SK-MEL-5 (cell line): ENCODE measurements at regions not wholly inside any gene's neighbourhood (a gene's known extent, or its start where the extent isn't known, plus 50 kb on each side); places are given as distances from the start of the nearest gene placed in this dataset.

ENCODE experiments used
- DNase-seq: peaks from one replicate; pipeline ENCODE4 v3.0.0-alpha.2; 2016; ENCODE audit warnings: low read depth, low spot score
- in situ Hi-C: cut with HindIII; loops from 2 replicates; pipeline ENCODE4 v1.10.0; 2016; ENCODE audit warnings: low sequenced_read_pairs, high pct_unique_total_duplicates, low pct_unique_long_range_greater_than_20kb

- in situ Hi-C loops: no loop called here
Measured at GRCh38 chr1:101683136-101683535, 313.6 kb downstream of the OLFM3 start.

GRCh38 chr1:101683561-101683960 lies 313.2 kb downstream of the OLFM3 start:
- in situ Hi-C loops: no loop called here

More at GRCh38 chr1:101683136-101683535, 313.6 kb downstream of the OLFM3 start:
- DNase-seq: no peak

GRCh38 chr1:101697072-101697471 lies 299.7 kb downstream of the OLFM3 start:
- DNase-seq: peak; percentile 36
- in situ Hi-C loops: no loop called here

More at GRCh38 chr1:101683561-101683960, 313.2 kb downstream of the OLFM3 start:
- DNase-seq: no peak

GRCh38 chr1:101698681-101699080 lies 298.0 kb downstream of the OLFM3 start:
- in situ Hi-C loops: no loop called here

GRCh38 chr1:101704895-101705294 lies 291.8 kb downstream of the OLFM3 start:
- in situ Hi-C loops: no loop called here
- no peak for DNase-seq

More at GRCh38 chr1:101698681-101699080, 298.0 kb downstream of the OLFM3 start:
- no peak for DNase-seq

GRCh38 chr1:101706366-101706765 lies 290.4 kb downstream of the OLFM3 start:
- no peak for DNase-seq
- in situ Hi-C loops: no loop called here

GRCh38 chr1:101709721-101710120 lies 287.0 kb downstream of the OLFM3 start:
- in situ Hi-C loops: no loop called here

GRCh38 chr1:101713760-101714159 lies 283.0 kb downstream of the OLFM3 start:
- DNase-seq: no peak
- in situ Hi-C loops: no loop called here

More at GRCh38 chr1:101709721-101710120, 287.0 kb downstream of the OLFM3 start:
- DNase-seq: no peak

GRCh38 chr1:101723415-101723814 lies 273.3 kb downstream of the OLFM3 start:
- in situ Hi-C loops: no loop called here
- no peak for DNase-seq

- DNase-seq: no peak
- in situ Hi-C loops: no loop called here
Measured at GRCh38 chr1:101728029-101728428, 268.7 kb downstream of the OLFM3 start.

- in situ Hi-C loops: no loop called here
Measured at GRCh38 chr1:101730559-101730958, 266.2 kb downstream of the OLFM3 start.

GRCh38 chr1:101732261-101732660 lies 264.5 kb downstream of the OLFM3 start:
- no peak for DNase-seq
- in situ Hi-C loops: no loop called here

More at GRCh38 chr1:101730559-101730958, 266.2 kb downstream of the OLFM3 start:
- no peak for DNase-seq

- in situ Hi-C loops: no loop called here
- DNase-seq: no peak
Measured at GRCh38 chr1:101733340-101733739, 263.4 kb downstream of the OLFM3 start.

GRCh38 chr1:101738475-101738874 lies 258.3 kb downstream of the OLFM3 start:
- in situ Hi-C loops: no loop called here
- DNase-seq: no peak

- in situ Hi-C loops: no loop called here
- DNase-seq: no peak
Measured at GRCh38 chr1:101739146-101739545, 257.6 kb downstream of the OLFM3 start.

GRCh38 chr1:101739826-101740330 lies 256.8 kb downstream of the OLFM3 start:
- no peak for DNase-seq
- in situ Hi-C loops: no loop called here

GRCh38 chr1:101741910-101742309 lies 254.8 kb downstream of the OLFM3 start:
- no peak for DNase-seq
- in situ Hi-C loops: no loop called here

GRCh38 chr1:101742509-101742908 lies 254.2 kb downstream of the OLFM3 start:
- DNase-seq: no peak
- in situ Hi-C loops: no loop called here

GRCh38 chr1:101745551-101746270 lies 251.0 kb downstream of the OLFM3 start:
- in situ Hi-C loops: no loop called here
- DNase-seq: no peak
